ENCODE measurements at regions not wholly inside any gene's neighbourhood (a gene's known extent, or its start where the extent isn't known, plus 50 kb on each side); places are given as distances from the start of the nearest gene placed in this dataset.

DNA sequence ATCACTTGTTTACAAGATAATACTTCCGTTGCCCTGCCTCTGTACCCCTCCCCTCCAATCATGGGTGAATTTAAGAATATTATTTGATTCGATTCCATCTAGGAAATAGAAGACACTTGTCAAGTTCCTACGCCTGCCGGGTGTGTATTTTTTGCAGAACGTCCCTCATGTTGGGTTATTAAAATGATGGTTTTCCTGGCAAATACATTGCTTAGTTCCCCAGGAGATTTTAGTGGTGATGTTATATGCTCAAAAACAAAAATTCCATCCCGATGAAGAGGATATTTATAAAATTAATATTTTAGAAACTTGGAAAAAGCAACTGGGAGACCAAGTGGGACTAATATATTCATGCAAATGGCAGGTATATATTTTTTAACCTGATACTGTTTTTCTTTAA, 548.4 kb downstream of the EDEM1 start:
- TF ChIP-seq CTCF (conservative IDR thresholded peaks at IDR 0.05; ENCODE audit: low read length), result no peak
- TF ChIP-seq EZH2phosphoT487 (IDR thresholded peaks at IDR 0.05; ENCODE audit: borderline replicate concordance), result no peak

All from Loucy (cell line).